ENCODE measurements at regions not wholly inside any gene's neighbourhood (a gene's known extent, or its start where the extent isn't known, plus 50 kb on each side); places are given as distances from the start of the nearest gene placed in this dataset.

DNA sequence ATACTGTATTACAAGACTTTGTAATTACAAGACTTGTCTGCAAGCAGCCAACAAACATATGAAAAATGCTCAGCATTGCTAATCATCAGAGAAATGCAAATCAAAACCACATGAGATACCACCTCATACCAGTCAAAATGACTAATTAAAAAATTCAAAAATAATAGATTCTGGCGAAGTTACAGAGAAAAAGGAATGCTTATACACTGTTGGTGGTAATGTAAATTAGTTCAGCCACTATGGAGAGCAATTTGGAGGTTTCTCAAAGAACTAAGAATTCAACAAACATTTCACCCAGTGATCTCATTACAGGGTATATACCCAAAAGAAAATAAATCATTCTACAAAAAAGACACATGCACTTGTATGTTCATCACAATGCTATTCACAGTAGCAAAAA, 617.5 kb upstream of the CCDC54 start:
- DNase-seq (ENCODE audit: low read depth, low spot score), result no peak
- H3K4me3 ChIP-seq (ENCODE audit: low read depth, low read length), result no peak overlapping the region
- ChIA-PET CTCF (no interaction called here), POLR2A (no interaction called here)
- H3K27me3 ChIP-seq (ENCODE audit: control insufficient read depth, insufficient read depth, low read length), result no peaks in the 10 kb centered on the region
- TF ChIP-seq, protein P1, sequence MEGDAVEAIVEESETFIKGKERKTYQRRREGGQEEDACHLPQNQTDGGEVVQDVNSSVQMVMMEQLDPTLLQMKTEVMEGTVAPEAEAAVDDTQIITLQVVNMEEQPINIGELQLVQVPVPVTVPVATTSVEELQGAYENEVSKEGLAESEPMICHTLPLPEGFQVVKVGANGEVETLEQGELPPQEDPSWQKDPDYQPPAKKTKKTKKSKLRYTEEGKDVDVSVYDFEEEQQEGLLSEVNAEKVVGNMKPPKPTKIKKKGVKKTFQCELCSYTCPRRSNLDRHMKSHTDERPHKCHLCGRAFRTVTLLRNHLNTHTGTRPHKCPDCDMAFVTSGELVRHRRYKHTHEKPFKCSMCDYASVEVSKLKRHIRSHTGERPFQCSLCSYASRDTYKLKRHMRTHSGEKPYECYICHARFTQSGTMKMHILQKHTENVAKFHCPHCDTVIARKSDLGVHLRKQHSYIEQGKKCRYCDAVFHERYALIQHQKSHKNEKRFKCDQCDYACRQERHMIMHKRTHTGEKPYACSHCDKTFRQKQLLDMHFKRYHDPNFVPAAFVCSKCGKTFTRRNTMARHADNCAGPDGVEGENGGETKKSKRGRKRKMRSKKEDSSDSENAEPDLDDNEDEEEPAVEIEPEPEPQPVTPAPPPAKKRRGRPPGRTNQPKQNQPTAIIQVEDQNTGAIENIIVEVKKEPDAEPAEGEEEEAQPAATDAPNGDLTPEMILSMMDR (IDR thresholded peaks at IDR 0.05; ENCODE audit: low read depth, low read length), result no peak
- no peak overlapping the region for H3K27ac ChIP-seq (ENCODE audit: low read depth, low read length)
- no peaks in the 10 kb centered on the region for H3K9me3 ChIP-seq (ENCODE audit: control insufficient read depth, insufficient read depth, low read length)

DNA sequence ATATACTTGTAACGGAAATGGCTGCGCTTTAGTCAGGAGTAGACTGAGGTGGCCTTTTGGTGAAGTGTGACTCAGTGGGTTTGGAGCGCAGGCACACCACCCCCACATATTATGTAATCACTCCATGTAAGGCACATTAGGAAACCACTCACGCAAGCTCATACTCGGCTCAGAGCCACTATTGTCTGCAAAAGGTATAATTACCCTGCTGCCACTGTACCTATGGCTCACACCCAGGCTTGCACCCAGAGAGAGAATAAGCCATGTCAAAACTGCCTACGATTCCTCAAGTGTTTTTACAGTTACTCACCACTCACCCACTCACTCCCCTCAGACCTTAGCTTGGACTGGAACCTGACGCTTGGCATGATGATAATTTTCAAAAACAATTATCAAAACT, 611.9 kb upstream of the CCDC54 start:
- POLR2A ChIA-PET, result no interaction called here
- TF ChIP-seq, protein P1 (IDR thresholded peaks at IDR 0.05; ENCODE audit: low read depth, low read length), result no peak
- Histone ChIP-seq H3K4me3 (ENCODE audit: low read depth, low read length) (no peak overlapping the region), H3K27me3 (ENCODE audit: control insufficient read depth, insufficient read depth, low read length) (no peaks in the 10 kb centered on the region), H3K27ac (ENCODE audit: low read depth, low read length) (peak overlapping the region; percentile 59), H3K9me3 (ENCODE audit: control insufficient read depth, insufficient read depth, low read length) (no peaks in the 10 kb centered on the region)
- CTCF ChIA-PET, result no interaction called here
- DNase-seq (ENCODE audit: low read depth, low spot score), result peak; percentile 54

GRCh38 chr3:106768941-106769480, 608.2 kb upstream of the CCDC54 start:
- no peaks in the 10 kb centered on the region for H3K9me3 ChIP-seq (ENCODE audit: control insufficient read depth, insufficient read depth, low read length)
- no peaks in the 10 kb centered on the region for H3K27me3 ChIP-seq (ENCODE audit: control insufficient read depth, insufficient read depth, low read length)
- ChIA-PET CTCF (no interaction called here), POLR2A (no interaction called here)
- TF ChIP-seq, protein P1 (IDR thresholded peaks at IDR 0.05; ENCODE audit: low read depth, low read length), result no peak
- H3K27ac ChIP-seq (ENCODE audit: low read depth, low read length), result no peak overlapping the region
- DNase-seq (ENCODE audit: low read depth, low spot score), result no peak
- H3K4me3 ChIP-seq (ENCODE audit: low read depth, low read length), result no peak overlapping the region

GRCh38 chr3:106773795-106774194, 603.4 kb upstream of the CCDC54 start:
- Histone ChIP-seq H3K27ac (ENCODE audit: low read depth, low read length) (no peak overlapping the region), H3K9me3 (ENCODE audit: control insufficient read depth, insufficient read depth, low read length) (no peaks in the 10 kb centered on the region), H3K27me3 (ENCODE audit: control insufficient read depth, insufficient read depth, low read length) (no peaks in the 10 kb centered on the region), H3K4me3 (ENCODE audit: low read depth, low read length) (no peak overlapping the region)
- TF ChIP-seq, protein P1 (IDR thresholded peaks at IDR 0.05; ENCODE audit: low read depth, low read length), result no peak
- no peak for DNase-seq (ENCODE audit: low read depth, low spot score)
- CTCF ChIA-PET, result no interaction called here
- POLR2A ChIA-PET, result no interaction called here

- TF ChIP-seq, protein P1 (IDR thresholded peaks at IDR 0.05; ENCODE audit: low read depth, low read length), result no peak
- H3K9me3 ChIP-seq (ENCODE audit: control insufficient read depth, insufficient read depth, low read length), result no peaks in the 10 kb centered on the region
- no peak overlapping the region for H3K27ac ChIP-seq (ENCODE audit: low read depth, low read length)
- ChIA-PET POLR2A (no interaction called here), CTCF (no interaction called here)
- H3K4me3 ChIP-seq (ENCODE audit: low read depth, low read length), result no peak overlapping the region
- no peak for DNase-seq (ENCODE audit: low read depth, low spot score)
- no peaks in the 10 kb centered on the region for H3K27me3 ChIP-seq (ENCODE audit: control insufficient read depth, insufficient read depth, low read length)
Measured at GRCh38 chr3:106783231-106783630, 594.0 kb upstream of the CCDC54 start.
